HL-60 (cell line): ENCODE measurements at regions not wholly inside any gene's neighbourhood (a gene's known extent, or its start where the extent isn't known, plus 50 kb on each side); places are given as distances from the start of the nearest gene placed in this dataset.

Source experiments
- GABPA ChIP-seq: IDR thresholded peaks from 2 replicates; pipeline ENCODE4 v1.6.1; 2012; ENCODE audit warnings: low read depth
- POLR2AphosphoS5 ChIP-seq: IDR thresholded peaks from 2 replicates; pipeline ENCODE4 v1.6.1; 2012; ENCODE audit warnings: low read depth
- REST ChIP-seq: IDR thresholded peaks from 2 replicates; pipeline ENCODE4 v1.6.1; 2012; ENCODE audit warnings: low read depth; ENCODE audit not compliant: insufficient replicate concordance
- TF ChIP-seq, protein P1 (sequence below): IDR thresholded peaks from one replicate; pipeline ENCODE4 v1.5.1; 2011; ENCODE audit warnings: low read length, control low read depth, inconsistent platforms; ENCODE audit not compliant: insufficient read depth

DNA sequence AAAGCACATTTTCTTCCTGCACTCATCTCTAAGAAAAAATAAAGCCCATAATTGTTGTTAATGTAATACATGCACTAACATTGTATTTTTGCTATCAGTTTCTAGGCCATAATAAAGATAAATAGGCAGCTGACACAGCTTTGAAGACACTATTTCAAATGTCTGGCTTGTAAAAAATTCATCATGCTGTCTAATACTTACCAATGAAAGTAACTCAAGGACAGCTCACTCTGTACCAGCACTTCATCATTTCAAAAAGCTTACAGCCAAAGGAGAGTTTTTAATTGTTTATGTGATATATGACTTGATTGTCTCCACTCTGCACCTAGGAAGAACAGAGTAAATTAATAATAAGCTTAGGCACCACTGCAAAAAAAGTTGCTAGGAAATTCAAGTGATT is 1423.3 kb upstream of the PCDH20 start:
- TF ChIP-seq, protein P1, sequence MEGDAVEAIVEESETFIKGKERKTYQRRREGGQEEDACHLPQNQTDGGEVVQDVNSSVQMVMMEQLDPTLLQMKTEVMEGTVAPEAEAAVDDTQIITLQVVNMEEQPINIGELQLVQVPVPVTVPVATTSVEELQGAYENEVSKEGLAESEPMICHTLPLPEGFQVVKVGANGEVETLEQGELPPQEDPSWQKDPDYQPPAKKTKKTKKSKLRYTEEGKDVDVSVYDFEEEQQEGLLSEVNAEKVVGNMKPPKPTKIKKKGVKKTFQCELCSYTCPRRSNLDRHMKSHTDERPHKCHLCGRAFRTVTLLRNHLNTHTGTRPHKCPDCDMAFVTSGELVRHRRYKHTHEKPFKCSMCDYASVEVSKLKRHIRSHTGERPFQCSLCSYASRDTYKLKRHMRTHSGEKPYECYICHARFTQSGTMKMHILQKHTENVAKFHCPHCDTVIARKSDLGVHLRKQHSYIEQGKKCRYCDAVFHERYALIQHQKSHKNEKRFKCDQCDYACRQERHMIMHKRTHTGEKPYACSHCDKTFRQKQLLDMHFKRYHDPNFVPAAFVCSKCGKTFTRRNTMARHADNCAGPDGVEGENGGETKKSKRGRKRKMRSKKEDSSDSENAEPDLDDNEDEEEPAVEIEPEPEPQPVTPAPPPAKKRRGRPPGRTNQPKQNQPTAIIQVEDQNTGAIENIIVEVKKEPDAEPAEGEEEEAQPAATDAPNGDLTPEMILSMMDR, result no peak
- TF ChIP-seq POLR2AphosphoS5 (no peak), GABPA (no peak), REST (no peak)
